Endothelial cell of hepatic sinusoid (primary cell): ENCODE measurements at regions not wholly inside any gene's neighbourhood (a gene's known extent, or its start where the extent isn't known, plus 50 kb on each side); places are given as distances from the start of the nearest gene placed in this dataset.

Experiments used
- in situ Hi-C: cut with HindIII; loops from 2 replicates; pipeline ENCODE4 v1.10.0; 2017; ENCODE audit warnings: low sequenced_read_pairs

DNA sequence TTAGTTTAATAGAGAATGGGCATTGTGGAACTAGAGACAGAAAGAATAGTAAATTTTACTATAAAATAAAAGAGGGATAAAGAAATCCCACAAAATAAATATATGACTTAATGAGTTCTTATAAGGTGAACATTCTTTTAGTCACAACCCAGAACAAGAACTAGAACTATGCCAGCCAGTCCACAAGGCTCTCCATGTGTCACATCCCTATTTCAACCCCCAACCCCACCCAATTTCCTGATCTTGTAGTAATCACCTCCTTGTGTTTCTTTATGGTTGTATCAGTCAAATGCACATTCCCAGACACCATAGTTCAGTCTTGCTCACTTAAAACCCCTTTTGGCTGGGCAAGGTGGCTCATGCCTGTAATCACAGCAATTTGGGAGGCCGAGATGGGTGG is 662.3 kb upstream of the CAMK1G start:
- in situ Hi-C loops: no loop called here

DNA sequence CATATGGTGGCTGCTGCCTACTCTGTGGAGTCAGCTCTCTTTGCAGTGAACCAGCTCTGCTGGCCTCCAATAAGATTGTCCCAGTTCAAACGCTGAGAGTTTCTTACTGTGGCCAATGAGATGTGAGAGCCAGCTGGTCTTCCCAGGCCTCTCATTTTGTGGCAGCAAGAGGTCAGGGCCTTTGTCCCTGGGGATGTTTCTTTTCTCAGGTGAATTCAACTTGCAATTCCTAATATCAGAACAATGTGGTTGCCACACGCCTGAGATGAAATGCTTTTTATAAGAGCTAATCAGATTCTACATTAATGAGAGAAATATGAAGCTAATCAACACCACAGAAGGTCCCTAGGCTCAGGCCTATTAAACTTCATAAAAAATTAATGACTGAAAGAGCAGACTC is 660.1 kb upstream of the CAMK1G start:
- in situ Hi-C loops: no loop called here

DNA sequence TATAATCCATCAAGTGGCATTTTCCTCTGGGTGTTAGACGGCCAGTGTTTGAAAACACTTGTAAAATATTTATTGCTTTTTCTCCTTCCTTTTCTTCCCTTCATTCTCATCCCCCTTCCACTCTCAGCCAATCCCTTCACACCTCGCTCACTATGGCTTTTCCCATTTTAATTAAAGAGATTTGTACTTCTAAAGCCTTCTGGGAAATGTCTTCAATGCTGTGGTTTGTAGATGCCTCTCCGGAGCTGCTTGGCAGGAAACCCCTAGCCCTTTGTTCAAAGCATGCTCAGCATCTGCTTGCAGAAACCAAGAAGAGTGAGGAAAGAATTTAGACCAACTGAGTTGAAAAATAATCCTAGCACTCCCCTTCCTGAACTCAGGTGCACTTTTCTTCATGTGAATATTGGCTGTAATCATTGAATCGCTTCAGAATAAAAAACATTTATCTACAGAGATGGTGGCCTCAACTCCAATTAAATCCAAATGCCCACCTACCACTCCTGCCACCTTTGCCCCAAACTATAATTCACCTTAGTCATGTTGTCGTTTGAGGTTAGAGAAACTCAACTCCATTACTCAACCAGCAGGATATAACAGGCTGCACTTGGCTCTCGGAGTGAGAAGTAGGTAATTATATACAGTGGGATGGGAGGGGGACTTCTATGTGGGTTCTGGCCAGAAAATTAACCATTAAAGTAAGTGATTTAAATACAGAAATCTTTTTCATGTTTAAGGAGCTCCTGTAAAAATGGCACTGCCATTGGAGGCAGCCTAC is 659.4 kb upstream of the CAMK1G start:
- in situ Hi-C loops: no loop called here

DNA sequence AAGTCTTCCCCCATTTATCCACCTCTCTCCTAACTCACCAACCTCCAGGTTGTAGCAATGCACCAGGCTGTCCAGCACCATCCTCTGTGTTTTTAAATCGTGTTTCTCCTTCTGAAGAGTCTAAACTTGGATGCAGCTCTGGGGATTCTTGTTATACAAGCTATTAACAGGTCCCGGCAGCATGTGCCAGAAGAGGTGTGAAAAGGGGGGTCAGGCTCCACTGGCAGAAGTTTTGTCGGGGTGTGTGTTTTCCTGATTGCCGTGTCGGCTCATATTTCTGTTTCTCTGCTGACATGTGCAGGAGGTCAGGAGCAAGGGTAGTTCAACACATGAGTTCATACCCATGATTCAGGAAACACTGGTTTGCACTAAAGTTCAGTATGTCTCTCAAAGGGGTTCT is 658.6 kb upstream of the CAMK1G start:
- in situ Hi-C loops: no loop called here

DNA sequence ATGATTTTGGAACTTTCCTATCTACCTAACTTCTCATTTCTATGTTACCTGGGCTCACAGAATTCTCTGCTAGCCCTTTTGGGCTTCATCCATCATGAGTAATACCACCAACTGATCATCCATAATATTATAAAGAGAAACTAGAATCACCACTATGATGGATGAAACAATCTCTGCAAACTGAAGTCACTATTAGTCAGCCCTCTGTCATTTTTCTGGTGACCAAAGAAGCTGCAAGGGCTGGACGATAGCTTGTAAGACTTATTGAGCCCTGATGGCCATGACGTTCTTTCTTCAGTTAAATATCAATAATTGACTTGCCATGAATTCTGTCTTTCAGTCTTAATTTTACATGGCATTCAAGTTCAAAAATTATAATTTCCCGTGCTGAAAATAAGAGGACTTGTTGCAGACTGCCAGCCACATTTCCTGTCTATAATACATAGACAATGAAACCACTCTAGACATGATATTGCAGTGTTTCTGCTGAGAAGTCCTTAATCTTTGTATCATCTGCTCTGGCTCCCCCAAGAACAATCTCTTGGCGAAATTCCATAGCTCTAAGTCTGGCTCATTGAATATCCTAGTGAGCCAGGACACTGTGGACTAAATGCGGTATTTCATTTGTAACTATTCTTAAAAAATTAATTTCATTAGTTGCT is 655.0 kb upstream of the CAMK1G start:
- in situ Hi-C loops: no loop called here

DNA sequence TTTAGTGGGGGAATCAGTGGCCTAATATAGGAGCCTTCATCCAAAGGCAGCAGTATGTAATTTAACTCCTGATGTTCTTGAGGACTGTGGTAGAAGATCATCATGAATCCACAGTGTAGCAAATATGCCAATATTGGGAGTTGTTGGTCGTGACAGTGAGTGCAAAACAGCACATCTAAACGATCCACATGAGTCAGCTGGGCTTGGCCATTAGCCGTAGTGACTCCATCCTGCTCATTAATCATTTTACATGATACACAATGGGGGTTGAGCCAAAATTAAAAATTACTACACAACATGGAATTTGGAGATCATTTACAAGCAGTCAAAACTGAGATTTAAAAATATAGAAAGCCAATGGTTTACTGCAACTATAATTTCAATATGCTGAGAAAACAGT is 653.9 kb upstream of the CAMK1G start:
- in situ Hi-C loops: no loop called here

DNA sequence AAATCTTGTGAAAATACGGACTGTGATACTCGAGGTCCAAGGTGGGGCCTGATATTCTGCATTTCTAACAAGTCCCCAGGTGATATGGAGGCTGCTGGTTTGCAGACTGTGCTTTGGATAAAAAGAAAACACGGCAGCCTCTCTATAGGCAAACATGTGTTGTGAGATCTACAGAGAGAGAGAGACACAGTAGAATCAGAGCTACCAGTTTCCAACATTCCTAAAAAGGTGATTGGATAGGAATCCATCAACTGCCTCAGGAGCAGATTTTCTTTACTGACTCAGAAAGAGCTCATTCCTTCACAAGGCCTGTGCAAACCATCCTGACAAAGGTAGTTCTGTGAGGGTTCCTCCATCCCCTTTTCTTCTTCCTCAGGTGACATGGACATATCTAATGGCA is 651.6 kb upstream of the CAMK1G start:
- in situ Hi-C loops: no loop called here

DNA sequence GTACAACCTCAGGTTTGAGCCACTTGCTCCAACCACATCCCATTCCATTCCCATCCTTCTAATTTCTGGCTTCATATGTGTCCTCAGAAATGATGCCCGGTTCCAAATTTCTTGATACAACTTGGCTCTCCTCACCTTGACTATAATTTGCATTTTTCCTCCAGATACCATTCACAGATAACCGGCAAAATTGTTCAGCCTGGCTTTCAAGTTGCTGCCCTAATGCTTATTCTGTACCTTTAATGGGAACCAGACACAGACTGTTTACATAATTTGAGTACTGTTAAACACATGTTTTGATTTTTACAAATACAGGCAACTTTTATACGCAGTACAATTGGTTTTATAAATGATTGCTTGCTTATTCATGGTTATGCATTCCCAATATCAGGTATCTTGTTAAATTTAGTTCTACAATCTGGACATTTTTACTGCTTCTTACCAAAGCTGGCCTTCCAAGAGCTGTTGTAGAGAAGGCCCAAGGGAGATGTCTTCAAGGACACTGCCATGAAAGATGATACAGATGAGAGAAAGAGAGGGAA is 649.5 kb upstream of the CAMK1G start:
- in situ Hi-C loops: no loop called here

DNA sequence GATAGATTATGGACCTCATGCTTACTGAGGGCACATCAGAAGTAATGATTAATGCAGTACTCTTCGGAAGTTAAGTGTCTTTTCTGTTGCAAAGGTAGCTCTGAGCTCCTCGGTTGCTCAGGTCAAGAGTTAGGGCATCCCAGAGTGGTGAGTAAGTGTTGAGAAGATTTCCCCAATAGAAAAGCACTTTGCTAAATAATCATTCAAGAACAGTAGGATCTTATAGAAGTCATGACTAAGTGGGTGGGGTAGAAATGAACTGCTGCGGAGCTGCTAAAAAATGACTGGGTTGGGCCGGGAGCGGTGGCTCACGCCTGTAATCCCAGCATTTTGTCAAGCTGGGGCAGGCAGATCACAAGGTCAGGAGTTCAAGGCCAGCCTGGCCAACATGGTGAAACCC is 648.6 kb upstream of the CAMK1G start:
- in situ Hi-C loops: no loop called here

DNA sequence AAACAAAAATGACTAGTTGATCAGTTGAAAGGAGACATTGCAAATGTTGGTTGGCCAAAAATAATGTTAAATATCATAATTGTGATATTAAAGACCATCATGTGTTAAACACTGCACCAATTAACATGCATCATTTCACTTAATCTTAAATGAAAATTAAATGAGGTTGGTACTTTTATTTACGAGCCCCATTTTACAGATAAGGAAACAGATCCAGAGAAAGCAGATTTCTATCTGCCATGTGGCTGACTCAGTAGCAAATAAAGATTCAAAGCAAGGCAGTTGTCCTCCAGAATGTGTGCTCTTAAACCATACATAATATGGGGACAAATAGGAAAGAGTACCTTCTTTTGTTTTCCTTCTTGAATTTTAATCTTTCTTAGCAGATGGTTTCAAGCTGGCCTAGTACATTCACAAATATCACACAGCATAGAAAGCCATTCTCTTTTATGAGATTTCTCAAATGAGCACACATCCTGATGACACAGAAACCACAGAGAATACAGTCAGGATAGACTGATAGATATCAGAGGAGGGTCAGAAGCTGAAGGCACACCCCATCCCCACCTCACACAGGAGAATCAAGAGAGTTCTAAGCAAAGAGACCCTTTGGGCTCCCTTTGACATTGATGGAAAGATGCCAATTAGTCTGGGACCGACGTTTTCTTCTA is 647.9 kb upstream of the CAMK1G start:
- in situ Hi-C loops: no loop called here

DNA sequence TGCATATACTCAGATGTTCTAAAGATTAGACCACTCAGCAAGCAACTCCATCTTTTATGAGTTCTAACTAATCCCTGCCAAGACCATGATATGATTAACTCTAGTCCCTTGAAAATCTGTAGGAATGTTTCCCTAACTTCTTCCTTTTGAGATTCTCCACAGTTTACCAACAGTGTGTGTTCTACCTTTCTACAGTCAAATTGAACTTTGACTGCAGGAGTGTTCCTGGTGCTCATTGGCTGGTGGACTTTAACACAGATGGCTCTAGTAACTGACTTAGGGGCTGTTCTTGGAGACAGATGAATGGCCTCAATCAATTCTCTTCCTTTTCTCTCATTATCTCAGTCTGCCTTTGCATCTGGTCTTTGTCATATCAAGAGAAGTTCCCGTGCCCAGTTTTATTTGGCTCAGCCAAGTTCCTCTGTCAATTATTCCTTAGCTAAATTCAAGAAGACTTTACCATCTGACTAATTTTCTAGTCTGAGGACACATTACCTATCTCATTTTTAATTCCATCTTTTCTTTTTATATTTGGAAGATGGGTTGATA is 643.9 kb upstream of the CAMK1G start:
- in situ Hi-C loops: no loop called here

DNA sequence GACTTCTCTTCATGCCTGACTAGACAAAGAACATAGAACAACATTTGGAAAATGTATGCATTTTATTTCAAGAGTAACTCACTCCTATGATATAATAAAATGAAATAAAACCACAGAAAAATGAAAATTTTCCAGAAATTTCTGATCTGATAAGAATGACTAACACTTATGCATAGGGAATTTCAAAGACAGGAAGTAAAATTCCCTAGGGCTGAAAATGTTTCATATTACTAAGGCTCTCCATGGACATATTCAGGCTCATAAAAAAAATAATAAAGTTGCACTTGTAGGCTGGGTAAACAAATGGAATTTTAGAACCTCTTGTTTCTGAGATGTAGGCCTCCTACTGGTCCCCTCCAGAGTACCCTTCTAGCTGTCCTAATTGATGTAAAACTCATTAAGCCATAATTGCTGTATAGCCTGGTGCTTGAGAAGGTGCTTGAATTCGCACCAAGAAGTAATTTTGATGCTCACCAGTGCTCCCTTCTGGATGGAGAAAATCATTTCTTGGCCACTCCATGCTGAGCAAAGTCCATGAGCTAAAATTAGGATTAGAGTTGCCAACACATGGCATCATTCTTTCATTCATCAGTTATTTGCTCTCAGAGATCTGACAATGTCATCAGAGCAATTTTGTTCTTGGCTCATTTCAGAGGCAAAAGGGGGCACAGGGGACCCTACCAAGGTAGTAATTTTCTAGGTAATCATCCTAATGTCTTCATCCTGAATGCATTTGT is 641.0 kb upstream of the CAMK1G start:
- in situ Hi-C loops: no loop called here

DNA sequence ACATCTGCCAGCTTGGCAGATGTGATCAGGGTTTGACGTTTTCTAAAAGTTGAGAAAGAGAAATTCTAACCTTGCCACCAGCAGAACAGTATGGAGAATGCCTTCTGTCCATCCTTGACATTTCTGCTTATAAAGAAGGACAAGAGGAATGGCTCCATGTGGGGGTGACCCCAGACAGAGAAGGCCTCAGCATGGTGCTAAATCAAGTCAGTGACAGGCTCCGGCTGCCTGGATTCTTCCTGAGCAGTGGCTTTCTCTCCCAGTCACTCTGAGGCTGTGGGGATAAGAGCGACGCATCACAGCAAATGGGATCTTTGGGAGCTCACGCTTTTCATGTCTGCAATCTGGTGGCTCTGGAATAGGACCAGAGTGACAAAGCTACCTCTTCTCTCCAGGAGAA is 640.2 kb upstream of the CAMK1G start:
- in situ Hi-C loops: no loop called here

DNA sequence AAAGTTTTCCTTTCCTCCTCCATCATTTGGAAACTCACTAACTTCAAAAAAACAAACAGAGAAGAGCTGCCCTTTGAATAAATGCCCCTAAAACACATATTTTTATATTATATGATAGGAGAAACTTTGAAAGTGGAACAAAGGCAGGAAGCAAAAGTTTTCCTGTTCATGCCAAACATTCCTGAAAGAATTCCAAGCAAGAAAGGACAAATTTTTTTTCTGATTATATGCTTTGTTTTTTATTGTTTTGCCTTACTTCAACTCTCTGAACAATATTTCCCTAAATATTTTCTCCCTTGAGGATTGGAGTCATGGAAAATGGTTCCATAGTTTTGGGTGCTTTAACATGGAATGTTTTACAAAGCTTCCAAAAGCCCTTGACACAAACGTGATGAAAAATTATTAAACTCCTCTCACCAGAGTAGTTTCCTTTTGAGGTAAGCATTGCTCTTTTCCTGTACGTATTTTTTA is 638.5 kb upstream of the CAMK1G start:
- in situ Hi-C loops: no loop called here

DNA sequence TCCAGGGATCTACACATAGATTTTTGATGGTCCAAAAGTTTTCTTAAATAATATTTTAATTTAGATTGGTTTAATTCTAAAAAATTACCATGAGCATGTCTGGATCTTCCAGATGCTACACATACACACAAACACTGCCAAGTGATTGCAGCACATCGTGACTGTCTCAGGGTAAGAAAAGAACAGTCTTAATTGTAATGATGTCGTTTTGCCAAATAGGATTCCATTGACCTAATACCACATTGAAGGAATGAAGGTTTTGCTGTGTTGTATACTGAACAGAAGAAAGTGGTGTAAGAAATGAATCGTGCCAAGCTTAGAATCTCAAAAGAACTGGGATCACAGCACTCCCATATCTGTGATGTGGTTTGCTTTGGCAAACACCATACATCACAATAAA is 633.3 kb upstream of the CAMK1G start:
- in situ Hi-C loops: no loop called here

DNA sequence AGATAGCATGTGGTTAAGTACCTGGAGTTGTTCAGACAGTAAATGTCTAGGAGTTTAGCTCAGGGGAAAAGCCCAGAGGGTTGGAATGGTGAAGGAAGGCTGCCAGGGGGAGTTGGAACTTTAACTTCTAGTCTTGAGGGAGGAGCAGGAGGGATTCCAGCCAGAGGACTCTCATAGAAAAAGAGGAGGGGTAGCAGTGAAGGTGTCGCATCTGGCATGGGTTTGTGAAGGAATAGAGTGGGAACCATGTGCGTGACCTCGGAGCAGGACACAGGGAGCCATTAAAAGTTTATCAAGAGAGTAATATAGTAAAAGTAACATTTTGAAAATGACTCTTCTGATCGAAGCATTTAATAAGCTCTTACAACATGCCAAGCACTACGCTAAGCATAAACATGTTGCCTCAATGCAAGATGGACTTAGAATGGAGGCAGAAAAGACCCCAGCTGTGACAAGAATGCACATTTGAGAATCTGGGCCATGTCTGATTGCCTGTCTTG is 632.4 kb upstream of the CAMK1G start:
- in situ Hi-C loops: no loop called here

DNA sequence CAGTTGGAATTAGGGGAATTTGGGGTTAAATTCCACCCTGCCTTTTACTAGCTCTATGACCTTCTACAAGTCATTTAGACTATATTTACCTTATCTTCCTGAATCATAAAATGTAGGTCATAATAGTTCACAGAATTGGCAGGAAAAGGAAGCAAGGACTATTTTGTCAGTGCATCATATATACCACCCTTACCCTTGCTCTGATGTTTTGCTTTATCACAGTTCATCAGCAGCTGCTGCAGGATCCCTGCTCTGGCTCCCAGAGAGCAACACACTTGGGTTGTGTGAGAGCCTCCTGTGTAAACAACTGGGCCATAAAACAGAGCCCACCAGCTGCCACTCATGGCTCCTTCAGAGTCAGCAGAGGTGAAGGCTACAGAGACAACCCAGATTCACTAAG is 631.6 kb upstream of the CAMK1G start:
- in situ Hi-C loops: no loop called here

DNA sequence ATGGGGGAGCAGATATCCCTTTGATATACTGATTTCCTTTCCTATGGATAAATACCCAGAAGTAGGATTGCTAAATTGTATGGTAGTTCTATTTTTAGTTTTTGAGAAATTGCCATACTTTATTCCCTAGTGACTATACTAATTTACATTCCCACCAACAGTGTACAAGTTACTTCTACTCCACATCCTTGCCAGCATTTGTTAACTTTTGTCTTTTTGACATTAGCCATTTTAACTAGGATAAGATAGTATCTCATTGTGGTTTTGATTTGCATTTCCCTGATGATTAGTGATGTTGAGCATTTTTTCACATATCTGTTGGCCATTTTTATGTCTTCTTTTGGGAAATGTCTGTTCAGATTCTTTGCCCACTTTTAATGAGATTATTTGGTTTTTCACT is 620.6 kb upstream of the CAMK1G start:
- in situ Hi-C loops: no loop called here

DNA sequence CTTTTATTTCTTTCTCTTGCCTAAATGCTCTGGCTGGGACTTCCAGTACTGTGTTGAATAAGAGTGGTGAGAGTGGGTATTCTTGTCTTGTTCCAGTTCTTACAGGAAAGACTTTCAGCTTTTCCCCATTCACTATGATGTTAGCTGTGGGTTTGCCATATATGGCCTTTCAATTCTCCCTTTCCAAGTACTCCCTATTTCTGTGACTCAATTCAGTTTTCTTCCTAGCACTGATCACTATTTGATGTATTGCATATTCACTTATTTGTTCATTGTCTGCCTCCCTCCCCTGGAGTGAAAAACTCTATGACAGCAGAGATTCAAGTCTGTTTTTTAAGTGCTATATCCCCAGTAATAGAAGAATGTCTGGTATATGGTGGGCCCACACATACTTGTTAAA is 618.2 kb upstream of the CAMK1G start:
- in situ Hi-C loops: no loop called here

DNA sequence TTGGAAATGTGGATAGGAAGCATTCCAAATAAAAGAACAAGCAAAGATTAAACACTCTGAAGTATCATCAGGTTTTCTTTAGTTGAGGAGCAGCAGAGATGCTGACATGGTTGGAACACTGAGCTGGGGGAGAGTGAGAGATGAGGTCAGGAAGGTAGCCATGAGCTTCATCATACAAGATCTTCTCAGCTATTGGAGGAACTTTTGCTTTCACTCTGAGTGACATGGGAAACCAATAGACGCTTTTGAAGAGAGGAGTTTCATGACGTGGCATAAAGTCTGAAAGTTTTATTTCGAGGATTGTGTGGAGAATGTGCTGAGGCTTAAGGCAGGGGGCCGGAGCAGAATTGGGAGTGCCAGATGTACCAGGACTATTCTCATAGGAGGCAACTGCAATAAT is 616.2 kb upstream of the CAMK1G start:
- in situ Hi-C loops: no loop called here

DNA sequence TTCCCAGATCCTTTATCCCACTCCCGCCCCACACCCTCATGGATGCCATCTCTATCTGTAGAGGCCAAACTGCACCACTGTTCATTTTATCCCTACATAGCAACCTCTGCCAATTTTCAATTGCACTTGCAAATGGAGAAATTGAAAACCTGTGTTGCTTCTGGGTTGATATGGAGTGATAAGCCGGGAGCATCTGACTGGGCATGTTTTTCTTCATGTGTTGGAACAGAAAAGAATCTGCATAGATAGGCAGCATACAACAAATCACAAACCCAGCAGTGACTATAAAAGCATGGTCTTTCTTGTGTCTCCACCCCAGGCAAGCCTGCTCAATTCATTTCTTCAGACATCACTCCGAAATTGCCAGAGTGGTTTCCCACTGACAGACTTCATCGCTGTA is 608.8 kb upstream of the CAMK1G start:
- in situ Hi-C loops: no loop called here
